ENCODE measurements at regions not wholly inside any gene's neighbourhood (a gene's known extent, or its start where the extent isn't known, plus 50 kb on each side); places are given as distances from the start of the nearest gene placed in this dataset.

DNA sequence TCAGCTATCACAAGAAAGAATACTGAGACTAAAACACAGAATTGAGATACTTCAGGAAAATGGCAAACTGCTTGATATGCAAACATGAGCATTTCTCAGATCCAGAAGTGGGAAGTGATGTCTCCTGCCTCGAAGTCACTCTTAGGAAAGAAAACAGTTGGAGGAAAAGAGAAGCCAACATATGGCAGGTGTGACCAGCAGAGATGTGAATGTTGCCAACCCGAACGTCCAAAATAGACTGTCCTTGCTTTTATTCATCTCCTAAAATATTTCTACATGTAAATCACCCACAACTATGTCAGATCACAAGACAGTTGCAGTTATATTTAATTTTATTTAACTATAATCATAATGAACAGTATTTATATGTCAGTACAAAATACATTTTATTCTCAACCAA, 687.6 kb downstream of the GALC start:
- Mint-ChIP-seq H3K4me3 (ENCODE audit: unreplicated experiment) (no peak overlapping the region), H3K9me3 (ENCODE audit: unreplicated experiment) (no peaks in the 10 kb centered on the region), H3K36me3 (ENCODE audit: unreplicated experiment) (no peaks in the 10 kb centered on the region), H3K27me3 (ENCODE audit: unreplicated experiment) (peaks cover 2% of the 10 kb centered on the region), H3K27ac (ENCODE audit: unreplicated experiment) (no peak overlapping the region), H3K4me1 (ENCODE audit: unreplicated experiment) (no peaks in the 10 kb centered on the region)
- TF ChIP-seq, protein P1, sequence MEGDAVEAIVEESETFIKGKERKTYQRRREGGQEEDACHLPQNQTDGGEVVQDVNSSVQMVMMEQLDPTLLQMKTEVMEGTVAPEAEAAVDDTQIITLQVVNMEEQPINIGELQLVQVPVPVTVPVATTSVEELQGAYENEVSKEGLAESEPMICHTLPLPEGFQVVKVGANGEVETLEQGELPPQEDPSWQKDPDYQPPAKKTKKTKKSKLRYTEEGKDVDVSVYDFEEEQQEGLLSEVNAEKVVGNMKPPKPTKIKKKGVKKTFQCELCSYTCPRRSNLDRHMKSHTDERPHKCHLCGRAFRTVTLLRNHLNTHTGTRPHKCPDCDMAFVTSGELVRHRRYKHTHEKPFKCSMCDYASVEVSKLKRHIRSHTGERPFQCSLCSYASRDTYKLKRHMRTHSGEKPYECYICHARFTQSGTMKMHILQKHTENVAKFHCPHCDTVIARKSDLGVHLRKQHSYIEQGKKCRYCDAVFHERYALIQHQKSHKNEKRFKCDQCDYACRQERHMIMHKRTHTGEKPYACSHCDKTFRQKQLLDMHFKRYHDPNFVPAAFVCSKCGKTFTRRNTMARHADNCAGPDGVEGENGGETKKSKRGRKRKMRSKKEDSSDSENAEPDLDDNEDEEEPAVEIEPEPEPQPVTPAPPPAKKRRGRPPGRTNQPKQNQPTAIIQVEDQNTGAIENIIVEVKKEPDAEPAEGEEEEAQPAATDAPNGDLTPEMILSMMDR (IDR thresholded peaks at IDR 0.05): no peak
- no peak for DNase-seq (ENCODE audit: extremely low spot score, unreplicated experiment)

DNA sequence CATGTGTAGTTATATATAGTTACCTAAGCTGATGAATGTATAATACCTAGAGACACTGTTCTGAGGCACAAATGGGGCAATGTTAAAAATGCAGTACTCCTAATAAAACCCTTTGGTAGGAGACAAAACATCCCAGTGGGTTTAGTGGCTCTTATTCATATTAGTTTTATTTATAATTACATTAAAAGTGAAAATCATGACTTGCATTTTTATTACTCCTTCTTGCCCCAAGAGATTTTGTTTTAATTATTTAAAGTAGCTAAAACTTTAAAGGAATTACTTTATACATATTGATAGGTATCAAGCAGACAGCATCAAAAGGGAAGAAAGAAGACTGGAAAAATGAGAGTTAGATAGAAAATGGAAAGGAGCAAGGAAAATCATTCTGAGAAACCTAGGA, 688.6 kb downstream of the GALC start:
- Mint-ChIP-seq H3K4me1 (ENCODE audit: unreplicated experiment) (no peaks in the 10 kb centered on the region), H3K27ac (ENCODE audit: unreplicated experiment) (no peak overlapping the region), H3K36me3 (ENCODE audit: unreplicated experiment) (no peaks in the 10 kb centered on the region)

DNA sequence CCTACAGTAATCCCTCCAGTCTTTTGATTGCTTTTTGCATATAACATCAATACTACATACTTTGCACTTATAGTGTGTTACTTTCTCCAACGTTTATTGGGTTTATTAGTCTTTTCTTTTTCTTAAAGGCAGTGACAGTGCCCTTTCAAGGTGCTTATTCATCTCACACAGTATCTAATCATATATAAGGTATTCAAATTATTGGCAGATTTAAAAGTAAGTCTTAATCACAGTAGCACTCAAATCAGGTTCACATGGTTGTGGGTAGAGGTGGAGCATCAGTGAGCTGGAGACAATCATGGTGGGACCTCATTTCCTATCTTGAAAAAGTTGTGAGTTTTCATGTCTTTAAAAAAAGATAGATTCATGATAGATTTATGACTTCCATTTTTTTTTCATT, 706.2 kb downstream of the GALC start:
- TF ChIP-seq, protein P1 (IDR thresholded peaks at IDR 0.05): no peak
- Mint-ChIP-seq H3K9me3 (ENCODE audit: unreplicated experiment) (no peaks in the 10 kb centered on the region), H3K36me3 (ENCODE audit: unreplicated experiment) (no peaks in the 10 kb centered on the region), H3K4me1 (ENCODE audit: unreplicated experiment) (no peaks in the 10 kb centered on the region), H3K27me3 (ENCODE audit: unreplicated experiment) (peaks cover 2% of the 10 kb centered on the region), H3K4me3 (ENCODE audit: unreplicated experiment) (no peak overlapping the region), H3K27ac (ENCODE audit: unreplicated experiment) (no peak overlapping the region)
- DNase-seq (ENCODE audit: extremely low spot score, unreplicated experiment): no peak

More for the DNA sequence above, 688.6 kb downstream of the GALC start:
- no peaks in the 10 kb centered on the region for H3K9me3 Mint-ChIP-seq (ENCODE audit: unreplicated experiment)
- no peak overlapping the region for H3K4me3 Mint-ChIP-seq (ENCODE audit: unreplicated experiment)
- DNase-seq (ENCODE audit: extremely low spot score, unreplicated experiment): no peak
- peaks cover 2% of the 10 kb centered on the region for H3K27me3 Mint-ChIP-seq (ENCODE audit: unreplicated experiment)
- TF ChIP-seq, protein P1 (IDR thresholded peaks at IDR 0.05): no peak

DNA sequence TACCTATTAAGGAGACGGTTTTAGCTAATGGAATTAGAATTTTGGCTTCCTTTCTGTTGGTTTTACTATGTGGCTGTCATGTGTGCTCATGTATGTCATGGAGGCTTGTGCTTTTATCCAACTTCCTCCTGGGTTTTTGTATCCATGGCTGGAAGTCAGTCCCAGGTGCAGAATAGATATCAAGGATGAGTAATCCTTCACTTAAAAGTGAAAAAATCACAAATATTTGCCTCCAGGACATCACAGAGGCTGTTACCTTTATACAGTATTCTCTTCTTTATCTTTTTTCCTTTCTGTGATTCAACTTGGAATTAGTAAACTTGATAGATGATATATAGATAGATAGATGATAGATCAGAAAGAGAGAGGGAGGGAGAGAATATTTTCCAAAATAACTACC, 706.8 kb downstream of the GALC start:
- DNase-seq (ENCODE audit: extremely low spot score, unreplicated experiment): no peak
- H3K4me1 Mint-ChIP-seq (ENCODE audit: unreplicated experiment): no peaks in the 10 kb centered on the region
- TF ChIP-seq, protein P1 (IDR thresholded peaks at IDR 0.05): no peak
- H3K4me3 Mint-ChIP-seq (ENCODE audit: unreplicated experiment): no peak overlapping the region
- no peaks in the 10 kb centered on the region for H3K36me3 Mint-ChIP-seq (ENCODE audit: unreplicated experiment)
- peaks cover 2% of the 10 kb centered on the region for H3K27me3 Mint-ChIP-seq (ENCODE audit: unreplicated experiment)
- H3K9me3 Mint-ChIP-seq (ENCODE audit: unreplicated experiment): no peaks in the 10 kb centered on the region
- H3K27ac Mint-ChIP-seq (ENCODE audit: unreplicated experiment): no peak overlapping the region

DNA sequence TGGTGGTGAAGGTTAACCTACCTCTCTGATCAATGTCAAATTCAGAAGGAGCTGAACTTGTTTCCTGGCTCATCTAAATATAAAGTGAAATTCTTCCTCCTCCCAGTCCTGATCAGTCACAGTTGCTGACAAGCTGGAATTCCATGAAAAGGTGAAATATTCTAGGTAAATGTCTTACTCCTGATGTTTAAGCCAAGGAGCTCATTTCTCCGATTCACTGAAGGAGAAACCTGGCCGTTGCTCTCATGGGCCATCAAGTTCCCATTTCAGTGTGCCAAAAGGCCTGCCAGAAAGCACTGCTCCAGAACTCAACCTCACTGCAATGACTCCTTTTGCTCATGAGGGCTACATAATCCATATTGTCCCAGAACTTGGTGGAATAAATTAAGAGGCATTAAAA, 707.5 kb downstream of the GALC start:
- DNase-seq (ENCODE audit: extremely low spot score, unreplicated experiment): no peak
- no peaks in the 10 kb centered on the region for H3K4me1 Mint-ChIP-seq (ENCODE audit: unreplicated experiment)
- no peaks in the 10 kb centered on the region for H3K36me3 Mint-ChIP-seq (ENCODE audit: unreplicated experiment)
- no peak overlapping the region for H3K27ac Mint-ChIP-seq (ENCODE audit: unreplicated experiment)
- H3K9me3 Mint-ChIP-seq (ENCODE audit: unreplicated experiment): no peaks in the 10 kb centered on the region
- TF ChIP-seq, protein P1 (IDR thresholded peaks at IDR 0.05): no peak
- peaks cover 2% of the 10 kb centered on the region for H3K27me3 Mint-ChIP-seq (ENCODE audit: unreplicated experiment)
- no peak overlapping the region for H3K4me3 Mint-ChIP-seq (ENCODE audit: unreplicated experiment)

Measured in osteocyte (in vitro differentiated cells).